Right renal cortex interstitium (tissue), 3 donors: ENCODE measurements at regions not wholly inside any gene's neighbourhood (a gene's known extent, or its start where the extent isn't known, plus 50 kb on each side); places are given as distances from the start of the nearest gene placed in this dataset.

ENCODE experiments used
- DNase-seq, 3 donors: peaks; one replicate each; pipeline ENCODE4 v3.0.0-alpha.2; 2013; ENCODE audit warnings: low read depth in 3 of 3, low spot score in 2 of 3

DNA sequence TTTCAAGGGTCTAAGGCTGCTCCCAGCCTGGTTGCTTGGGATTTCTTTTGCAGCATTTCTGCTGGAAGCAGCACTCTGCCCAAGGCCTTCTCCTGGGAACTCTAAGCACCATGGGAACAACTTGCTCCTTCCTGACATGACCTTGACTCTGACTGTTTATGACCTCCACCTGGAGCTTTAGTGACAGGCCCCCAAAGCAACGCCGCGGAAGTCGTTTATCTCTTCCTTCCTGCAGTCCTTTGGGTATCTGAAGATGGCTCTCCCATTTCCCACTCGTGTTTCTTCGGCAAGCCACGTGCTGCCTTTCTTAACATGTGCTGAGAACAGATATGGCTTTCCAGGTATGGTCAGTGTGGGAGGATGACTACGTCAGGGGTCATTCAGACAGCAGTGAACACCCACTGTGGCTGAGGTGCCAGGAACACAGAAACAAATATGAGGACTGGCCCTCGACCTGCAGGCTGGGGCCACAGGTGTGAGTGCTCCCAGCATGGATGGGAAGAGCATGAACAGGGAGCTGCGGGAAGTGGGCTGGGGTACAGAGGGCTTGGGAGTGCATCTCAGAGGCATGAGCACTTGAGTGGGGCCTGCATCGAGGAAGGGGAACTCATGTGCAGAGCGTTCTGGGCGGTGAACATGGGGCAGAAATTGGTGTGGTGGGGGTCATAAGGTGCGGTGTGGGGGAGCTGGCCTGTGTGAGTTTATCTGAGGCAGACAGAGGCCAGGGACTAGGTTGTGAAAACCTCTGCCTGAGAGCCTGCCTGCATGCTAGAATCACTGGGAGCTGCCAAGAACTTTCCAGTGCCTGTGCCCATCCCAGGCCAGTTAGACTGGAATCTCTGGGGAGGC, 140.5 kb downstream of the TSN start:
- DNase-seq: no peak

DNA sequence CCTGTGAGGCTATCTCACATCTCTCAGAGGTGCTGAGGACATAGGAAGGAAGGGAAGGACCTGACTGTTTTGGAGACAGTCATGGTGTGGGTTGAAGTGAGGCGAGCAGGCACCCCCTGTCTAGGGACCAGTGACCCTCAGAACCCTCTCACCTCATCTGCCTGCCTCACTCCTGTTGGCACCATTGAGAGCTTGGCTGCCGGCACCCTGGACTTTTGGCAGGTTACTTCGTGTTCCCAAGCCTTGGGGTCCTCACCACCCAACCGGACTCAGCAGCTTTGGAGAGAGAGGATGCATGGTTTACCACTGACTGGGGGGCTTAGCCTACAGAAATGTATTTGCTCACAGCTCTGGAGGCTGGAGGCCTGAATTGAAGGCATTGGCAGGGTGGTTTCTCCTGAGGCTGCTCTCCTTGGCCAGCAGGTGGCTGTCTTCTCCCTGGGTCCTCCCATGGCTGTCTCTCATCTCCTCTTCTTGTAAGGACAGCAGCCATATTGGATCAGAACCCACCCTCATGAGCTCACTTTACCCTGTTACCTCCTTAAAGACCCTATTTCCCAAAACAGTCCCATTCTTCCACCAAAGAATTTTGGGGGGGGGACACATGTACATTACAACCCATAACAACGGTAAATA, 142.0 kb downstream of the TSN start:
- no peak for DNase-seq

DNA sequence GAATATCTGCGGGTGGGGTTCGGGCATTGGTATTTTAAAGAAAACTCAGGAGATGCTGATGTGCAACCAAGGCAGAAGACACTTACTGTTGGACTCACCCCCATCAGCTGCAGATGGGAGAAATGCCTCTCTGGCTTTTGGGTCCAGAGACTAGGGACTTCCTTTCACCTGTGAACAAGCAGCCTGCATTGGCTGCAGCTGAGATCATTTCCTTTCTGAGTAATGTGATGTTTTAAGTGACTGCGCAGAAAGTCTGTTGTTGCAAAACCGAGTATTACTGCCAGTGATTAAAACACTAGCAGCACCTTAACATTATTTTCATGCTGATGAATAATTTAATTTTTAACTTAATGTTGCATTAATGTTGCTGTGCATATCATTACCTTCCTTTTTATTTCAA, 143.0 kb downstream of the TSN start:
- DNase-seq: no peak

GRCh38 chr2:121900391-121900790, 144.9 kb downstream of the TSN start:
- no peak for DNase-seq

- no peak for DNase-seq
These were observed 146.7 kb downstream of the TSN start for GRCh38 chr2:121902171-121902591.

GRCh38 chr2:121902616-121903015, 147.2 kb downstream of the TSN start:
- DNase-seq: no peak

DNA sequence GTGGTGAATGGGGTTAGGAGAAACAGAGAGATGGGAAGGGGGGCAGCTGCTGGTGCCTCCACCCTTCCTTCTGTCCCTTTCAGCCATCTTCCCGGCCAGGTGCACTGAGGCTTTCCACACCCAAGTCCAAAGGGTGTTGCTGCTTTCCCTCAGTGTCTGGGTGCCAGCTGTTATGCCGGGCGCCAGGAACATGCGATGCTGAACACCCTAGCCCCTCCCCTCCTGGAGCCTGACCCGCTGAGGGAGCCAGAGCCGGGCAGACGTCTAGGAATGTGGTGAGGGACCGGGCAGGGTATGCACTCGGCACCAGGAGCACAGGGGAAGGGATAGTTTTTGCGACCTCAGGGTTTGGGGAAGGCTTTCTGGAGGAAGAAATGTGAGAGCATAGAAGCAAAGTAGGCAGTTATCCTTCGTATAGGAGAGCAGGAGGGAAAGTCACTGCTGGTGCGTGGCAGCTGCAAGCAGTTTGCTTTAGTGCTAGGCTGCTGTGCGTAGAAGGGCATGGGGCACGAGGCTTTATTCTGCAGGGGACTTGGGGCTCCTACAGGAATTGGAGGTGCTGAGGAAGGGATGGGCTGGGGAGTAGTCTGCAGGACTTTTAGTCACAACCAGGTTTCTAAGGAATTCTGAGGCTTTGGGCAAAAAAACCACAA, 147.7 kb downstream of the TSN start:
- DNase-seq: no peak

DNA sequence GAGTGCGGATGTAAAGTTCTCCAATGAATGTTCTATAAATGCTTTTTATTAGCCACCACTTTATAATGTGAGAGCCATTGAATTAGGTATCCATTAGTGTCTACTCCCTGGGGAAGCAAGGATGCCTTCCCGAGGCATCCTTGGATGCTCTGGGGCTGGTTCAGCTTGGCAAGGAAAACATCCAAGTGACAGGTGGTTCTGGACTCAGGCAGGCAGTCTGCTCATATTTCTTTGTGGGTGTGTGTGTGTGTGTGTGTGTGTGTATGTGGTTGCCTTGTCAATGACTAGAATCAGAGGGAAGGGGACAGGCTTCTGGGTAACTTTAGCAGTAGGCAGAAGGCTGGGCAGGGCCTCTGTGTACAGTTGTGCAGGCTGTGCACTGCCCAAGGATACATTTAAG, 149.2 kb downstream of the TSN start:
- DNase-seq: no peak

DNA sequence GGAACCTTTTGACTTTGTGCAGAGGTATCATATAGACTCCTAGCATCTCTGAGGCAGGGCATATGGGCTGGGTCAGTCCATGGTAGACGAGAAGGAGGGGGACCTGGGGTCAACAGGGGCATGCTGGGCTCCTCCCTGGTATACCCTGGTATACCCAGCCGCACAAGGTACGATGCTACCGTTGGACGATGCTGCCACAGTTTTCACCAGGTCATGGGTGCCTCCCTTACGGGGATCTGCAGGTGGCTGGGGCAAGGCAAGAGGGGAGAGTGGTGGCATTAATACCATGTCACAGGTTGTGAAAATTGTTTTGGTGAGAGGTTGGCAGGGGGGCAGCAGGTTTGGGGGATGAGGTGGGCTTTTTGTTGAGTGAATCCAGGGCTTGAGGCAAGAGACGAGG, 149.8 kb downstream of the TSN start:
- DNase-seq: no peak

GRCh38 chr2:121906170-121906569, 150.7 kb downstream of the TSN start:
- no peak for DNase-seq

DNA sequence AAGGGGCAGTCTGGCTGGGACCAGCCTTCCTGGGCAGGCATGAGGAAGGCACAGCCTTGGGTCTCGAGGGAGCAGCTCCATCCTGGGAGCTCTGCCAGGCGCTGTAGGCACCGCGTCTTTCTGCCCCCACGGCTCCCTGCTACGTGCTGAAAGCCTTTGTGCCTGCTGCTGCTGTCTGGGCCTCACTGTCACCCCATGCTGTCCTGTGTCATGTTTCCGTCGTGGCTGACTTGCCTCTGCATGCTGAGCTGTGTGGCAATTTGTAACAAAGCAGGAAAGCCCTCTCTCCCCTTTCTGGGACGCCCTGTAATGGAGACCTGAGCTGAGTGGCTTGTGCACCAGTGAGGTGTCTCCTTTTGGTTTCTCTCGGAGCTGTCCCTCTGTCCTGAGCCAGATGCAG, 152.5 kb downstream of the TSN start:
- no peak for DNase-seq

- no peak for DNase-seq
These were observed 154.7 kb downstream of the TSN start for GRCh38 chr2:121910139-121910538.

GRCh38 chr2:121911036-121911435, 155.6 kb downstream of the TSN start:
- DNase-seq: no peak

- DNase-seq: no peak
These were observed 161.7 kb downstream of the TSN start for GRCh38 chr2:121917143-121917542.

GRCh38 chr2:121918231-121918630, 162.8 kb downstream of the TSN start:
- peak in 1 of 3 donors; percentile 16 for DNase-seq

DNA sequence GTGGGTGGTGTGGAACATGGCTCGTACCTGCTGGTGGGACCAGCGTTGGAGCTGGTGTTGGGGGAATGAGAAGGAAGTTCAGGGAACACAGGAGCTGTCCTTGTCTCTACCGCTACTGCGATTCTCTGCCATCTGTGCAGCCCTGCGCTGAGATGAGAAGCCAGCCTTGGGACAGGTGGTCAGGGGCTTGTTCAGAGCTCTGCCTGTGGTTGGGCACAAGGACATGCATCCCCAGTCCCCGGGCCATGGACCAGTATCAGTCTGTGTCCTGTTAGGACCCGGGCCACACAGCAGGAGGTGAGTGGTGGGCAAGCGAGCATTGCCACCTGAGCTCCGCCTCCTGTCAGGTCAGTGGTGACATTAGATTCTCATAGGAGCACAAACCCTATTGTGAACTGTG, 164.4 kb downstream of the TSN start:
- DNase-seq: no peak

- DNase-seq: no peak
These were observed 170.0 kb downstream of the TSN start for GRCh38 chr2:121925466-121925865.

GRCh38 chr2:121943285-121943684, 187.8 kb downstream of the TSN start:
- no peak for DNase-seq

DNA sequence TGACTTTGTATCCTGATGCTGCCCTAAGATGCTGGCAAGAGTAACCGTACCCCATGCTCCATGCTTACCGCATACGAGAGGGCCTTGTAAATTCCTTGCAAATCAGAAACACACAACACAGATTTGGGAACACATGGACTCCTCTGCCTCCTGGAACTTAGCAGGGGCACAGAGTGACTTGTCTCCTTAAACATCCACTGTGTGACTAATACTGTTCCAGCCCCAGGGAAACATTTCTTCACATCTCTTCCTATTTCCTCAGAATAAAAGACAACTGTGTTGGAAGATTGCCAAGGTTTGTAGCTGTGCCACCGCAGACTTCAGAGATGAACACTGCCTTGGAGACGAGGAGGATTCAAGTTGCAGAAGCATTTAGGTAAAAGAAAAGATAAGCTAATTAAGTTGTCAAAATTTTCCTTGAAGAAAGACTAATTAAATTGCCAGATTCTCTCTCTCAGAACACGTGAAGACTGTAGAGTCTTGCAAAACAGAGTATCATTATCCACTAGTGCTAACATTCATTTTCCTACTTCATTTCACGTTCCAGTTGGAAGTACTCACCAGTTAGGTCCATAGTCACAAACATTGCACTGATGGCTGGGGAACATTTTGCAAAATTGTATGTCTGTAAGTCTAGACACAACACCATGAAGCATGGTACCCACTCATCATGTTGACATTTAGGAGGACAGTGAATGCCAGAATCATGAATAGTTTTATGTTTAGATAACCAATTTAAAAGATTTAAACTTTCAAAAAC, 188.8 kb downstream of the TSN start:
- no peak for DNase-seq

DNA sequence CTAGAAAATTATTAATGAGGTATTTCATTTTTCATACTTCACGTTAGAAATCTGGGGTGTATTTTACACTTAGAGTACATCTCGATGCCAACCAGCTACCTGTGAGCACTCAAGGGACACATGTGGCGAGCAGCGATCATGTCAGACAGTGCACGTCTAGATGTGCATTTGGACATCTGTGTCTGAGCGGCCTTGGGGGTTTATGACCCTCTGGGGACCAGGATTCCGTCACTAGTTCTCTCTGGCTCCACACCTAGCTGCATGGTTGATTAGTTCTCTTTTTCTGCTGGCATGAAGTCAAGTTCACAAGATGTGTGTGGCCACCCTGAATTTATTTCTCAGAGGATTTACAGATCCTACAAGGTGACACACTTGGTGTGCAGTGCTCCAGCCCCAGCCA, 192.2 kb downstream of the TSN start:
- no peak for DNase-seq

DNA sequence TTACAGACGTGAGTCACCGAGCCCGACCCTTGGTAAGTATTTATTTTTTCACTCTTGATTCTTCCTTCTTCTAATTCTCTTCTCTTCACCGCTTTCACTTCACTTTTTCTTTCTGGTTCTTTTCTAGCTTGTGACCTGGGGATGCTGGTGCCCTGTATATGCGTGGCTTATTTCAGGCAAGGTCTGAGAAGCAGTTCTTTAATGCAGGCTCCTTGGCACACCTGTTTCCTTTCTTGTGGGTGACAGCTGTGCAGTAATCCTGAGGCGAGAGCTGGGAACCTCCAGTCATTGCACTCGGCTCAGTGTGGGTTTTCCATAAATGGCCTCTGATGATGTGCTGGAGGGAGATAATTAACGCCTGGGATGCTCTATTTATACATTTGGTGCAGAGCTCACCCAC, 193.8 kb downstream of the TSN start:
- no peak for DNase-seq
